CD14-positive monocyte (primary cell): ENCODE measurements at regions not wholly inside any gene's neighbourhood (a gene's known extent, or its start where the extent isn't known, plus 50 kb on each side); places are given as distances from the start of the nearest gene placed in this dataset.

ENCODE experiments used
- DNase-seq, 3 donors: peaks; one replicate each; pipeline ENCODE4 v3.0.0-alpha.2; 2011 to 2022
- H2AFZ ChIP-seq: 2 replicates; pipeline ENCODE4 v1.6.0; 2012; ENCODE audit warnings: mild to moderate bottlenecking, low read depth, low read length, inconsistent platforms; ENCODE audit not compliant: insufficient read depth, poor library complexity, severe bottlenecking
- H3K27ac ChIP-seq, 2 donors: 1 replicate in 1 of 2; 2 replicates in 1 of 2; pipeline ENCODE4 v1.5.1; 2012 to 2013; ENCODE audit warnings: low read length in 2 of 2, control low read depth in 1 of 2, inconsistent platforms in 1 of 2, low read depth in 1 of 2, mild to moderate bottlenecking in 1 of 2
- H3K27me3 ChIP-seq, 2 donors: one replicate each; pipeline versions ENCODE4 v1.6.0 to v1.6.1; 2011 to 2013; ENCODE audit warnings: low read length in 2 of 2; ENCODE audit not compliant: control insufficient read depth in 2 of 2, insufficient read depth in 2 of 2
- H3K36me3 ChIP-seq, 2 donors: replicated peaks in 1 of 2; 1 replicate in 1 of 2; 2 replicates in 1 of 2; pipeline versions ENCODE4 v1.5.1 to v1.6.1; 2012 to 2013; ENCODE audit warnings: low read length in 2 of 2, control low read depth in 1 of 2, inconsistent platforms in 1 of 2, mild to moderate bottlenecking in 1 of 2; ENCODE audit not compliant: insufficient read depth in 2 of 2, control insufficient read depth in 1 of 2
- H3K4me1 ChIP-seq, 2 donors: 1 replicate in 1 of 2; 2 replicates in 1 of 2; pipeline versions ENCODE4 v1.5.1 to v1.6.1; 2012 to 2013; ENCODE audit warnings: low read length in 2 of 2, control low read depth in 1 of 2, inconsistent platforms in 1 of 2, mild to moderate bottlenecking in 1 of 2, moderate library complexity in 1 of 2; ENCODE audit not compliant: insufficient read depth in 2 of 2, control insufficient read depth in 1 of 2
- H3K4me2 ChIP-seq: replicated peaks from 2 replicates; pipeline ENCODE3; 2012; ENCODE audit warnings: low read length, moderate library complexity, mild to moderate bottlenecking; ENCODE audit not compliant: poor library complexity, severe bottlenecking; ENCODE audit errors: extremely low read depth
- H3K4me3 ChIP-seq, 3 experiments: fragments of 200-600 bp in 1 of 3; sonication (generic) in 1 of 3; replicated peaks in 1 of 3; 1 replicate in 2 of 3; 2 replicates in 1 of 3; pipeline ENCODE4 v1.5.1; 2011 to 2013; ENCODE audit warnings: low read length in 3 of 3, mild to moderate bottlenecking in 3 of 3, control low read depth in 2 of 3, low read depth in 2 of 3, inconsistent platforms in 1 of 3, moderate library complexity in 1 of 3
- H3K79me2 ChIP-seq: 2 replicates; pipeline ENCODE4 v1.6.0; 2012; ENCODE audit warnings: mild to moderate bottlenecking, control low read depth, inconsistent platforms, low read length, moderate library complexity; ENCODE audit not compliant: insufficient read depth
- H3K9ac ChIP-seq: 2 replicates; pipeline ENCODE4 v1.6.0; 2017; ENCODE audit warnings: low read length, mild to moderate bottlenecking; ENCODE audit not compliant: insufficient read depth, poor library complexity, severe bottlenecking
- H3K9me3 ChIP-seq, 2 donors: replicated peaks in 1 of 2; 1 replicate in 1 of 2; 2 replicates in 1 of 2; pipeline versions ENCODE4 v1.5.1 to v1.6.1; 2012 to 2013; ENCODE audit warnings: low read length in 2 of 2, control low read depth in 1 of 2; ENCODE audit not compliant: control insufficient read depth in 1 of 2, insufficient read depth in 1 of 2
- H4K20me1 ChIP-seq: 2 replicates; pipeline ENCODE4 v1.6.0; 2012; ENCODE audit warnings: mild to moderate bottlenecking, low read length, control low read depth, moderate library complexity; ENCODE audit not compliant: insufficient read depth
- H3K27ac Mint-ChIP-seq, 7 donors: one replicate each; pipeline ENCODE4 v1.8.0; 2020; ENCODE audit warnings: mild to moderate bottlenecking in 7 of 7, mixed read lengths in 7 of 7, moderate library complexity in 6 of 7, inconsistent platforms in 2 of 7
- H3K27me3 Mint-ChIP-seq, 3 donors: one replicate each; pipeline ENCODE4 v1.8.0; 2021 to 2022; ENCODE audit warnings: low read depth in 3 of 3, mild to moderate bottlenecking in 3 of 3, mixed read lengths in 3 of 3, moderate library complexity in 3 of 3, inconsistent platforms in 1 of 3
- H3K36me3 Mint-ChIP-seq, 2 donors: one replicate each; pipeline ENCODE4 v1.8.0; 2020; ENCODE audit warnings: mixed read lengths in 2 of 2, inconsistent platforms in 1 of 2, mild to moderate bottlenecking in 1 of 2
- H3K4me1 Mint-ChIP-seq: one replicate; pipeline ENCODE4 v1.8.0; 2020; ENCODE audit warnings: mild to moderate bottlenecking, mixed read lengths
- H3K4me3 Mint-ChIP-seq, 2 donors: one replicate each; pipeline ENCODE4 v1.8.0; 2020; ENCODE audit warnings: mild to moderate bottlenecking in 2 of 2, mixed read lengths in 2 of 2, moderate library complexity in 1 of 2
- H3K9me3 Mint-ChIP-seq, 7 donors: one replicate each; pipeline ENCODE4 v1.8.0; 2020 to 2022; ENCODE audit warnings: mixed read lengths in 7 of 7, mild to moderate bottlenecking in 6 of 7, moderate library complexity in 6 of 7, inconsistent platforms in 2 of 7
- CTCF ChIP-seq: fragments of 200-600 bp; IDR thresholded peaks from one replicate; pipeline ENCODE4 v1.8.0; 2022; ENCODE audit warnings: antibody characterized with exemption, mild to moderate bottlenecking
- WGBS: methylation state at CpG from one replicate; pipeline ENCODE4 v1.1.5; 2013; ENCODE audit warnings: missing lambda C conversion rate; ENCODE audit not compliant: insufficient coverage; 5-methylcytosine and 5-hydroxymethylcytosine counted together
- intact Hi-C, 2 donors: fragments of 100-400 bp; cut with micrococcal nuclease; formaldehyde crosslinking; loops; one replicate each; pipeline versions ENCODE4 v1.15.0 to v1.15.1; 2023

DNA sequence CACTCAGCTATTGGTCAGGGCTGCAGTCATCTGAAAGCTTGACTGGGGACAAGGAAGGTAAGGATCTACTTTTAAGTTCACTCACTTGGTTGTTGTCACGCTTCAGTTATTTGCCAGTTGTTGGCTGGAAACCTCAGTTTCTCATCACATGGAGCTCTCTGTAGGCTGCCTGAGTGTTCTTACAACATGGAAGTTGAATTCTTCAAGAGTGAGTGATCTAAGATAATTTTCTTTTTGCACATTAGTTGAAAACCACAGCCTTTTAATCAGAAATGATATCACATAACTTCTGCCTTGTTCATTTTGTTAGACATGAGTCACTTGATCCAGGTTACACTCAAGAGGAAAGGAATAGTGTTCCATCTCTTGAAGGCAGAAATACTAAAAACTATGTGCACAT, 552.7 kb downstream of the RAPGEF2 start:
- WGBS: 100% methylated on average over 1 of the region's 1 CpG
- peaks cover 2 to 9% (median 7%) of the 10 kb centered on the region in 7 donors for H3K9me3 Mint-ChIP-seq
- no peaks in the 10 kb centered on the region for H4K20me1 ChIP-seq

GRCh38 chr4:159669094-159669493, 566.2 kb downstream of the RAPGEF2 start:
- Mint-ChIP-seq H3K36me3 (no peaks in the 10 kb centered on the region), H3K4me3 (no peak overlapping the region), H3K27ac (no peak overlapping the region), H3K27me3 (no peaks in the 10 kb centered on the region), H3K4me1 (no peaks in the 10 kb centered on the region), H3K9me3 (peaks cover 3 to 15% (median 8%) of the 10 kb centered on the region in 7 donors)
- TF ChIP-seq CTCF: no peak
- H3K4me1 ChIP-seq: no peaks in the 10 kb centered on the region
- 83% methylated on average over 1 of the region's 4 CpGs for WGBS
- H2AFZ ChIP-seq: no peak overlapping the region
- no peaks in the 10 kb centered on the region for H3K79me2 ChIP-seq
- no peak for DNase-seq
- H3K27me3 ChIP-seq: no peaks in the 10 kb centered on the region
- no peaks in the 10 kb centered on the region for H3K36me3 ChIP-seq
- H3K27ac ChIP-seq: no peak overlapping the region
- no peak overlapping the region for H3K9ac ChIP-seq
- H3K4me3 ChIP-seq: no peak overlapping the region
- no peaks in the 10 kb centered on the region for H4K20me1 ChIP-seq
- intact Hi-C loops: no loop called here
- H3K4me2 ChIP-seq: no peak overlapping the region
- peaks cover 3 to 15% of the 10 kb centered on the region in 2 donors for H3K9me3 ChIP-seq

More for the DNA sequence above, 552.7 kb downstream of the RAPGEF2 start:
- H3K36me3 ChIP-seq: no peaks in the 10 kb centered on the region
- H3K79me2 ChIP-seq: no peaks in the 10 kb centered on the region
- no peak overlapping the region for H3K4me2 ChIP-seq
- H3K9ac ChIP-seq: no peak overlapping the region
- Mint-ChIP-seq H3K36me3 (no peaks in the 10 kb centered on the region), H3K4me1 (no peaks in the 10 kb centered on the region), H3K27me3 (no peaks in the 10 kb centered on the region), H3K27ac (no peak overlapping the region), H3K4me3 (no peak overlapping the region)
- no peak for DNase-seq
- H3K9me3 ChIP-seq: peaks cover 3 to 8% of the 10 kb centered on the region in 2 donors
- no peaks in the 10 kb centered on the region for H3K4me1 ChIP-seq
- no peak overlapping the region for H3K4me3 ChIP-seq
- intact Hi-C loops: no loop called here
- TF ChIP-seq CTCF: no peak
- H3K27me3 ChIP-seq: no peaks in the 10 kb centered on the region
- no peak overlapping the region for H3K27ac ChIP-seq
- no peak overlapping the region for H2AFZ ChIP-seq
